Keratinocyte (primary cell): ENCODE measurements at regions not wholly inside any gene's neighbourhood (a gene's known extent, or its start where the extent isn't known, plus 50 kb on each side); places are given as distances from the start of the nearest gene placed in this dataset.

Source experiments
- DNase-seq: peaks from one replicate; pipeline ENCODE4 v3.0.0-alpha.2; 2011; ENCODE audit warnings: low read depth, missing footprints, low spot score
- FAIRE-seq: peaks from 2 replicates; lab custom pipeline; 2011; peaks lifted over from hg19 to GRCh38; lab: Jason Lieb, UNC
- H2AFZ ChIP-seq: 2 replicates; pipeline ENCODE4 v1.6.0; 2012; ENCODE audit warnings: low read length, control low read depth, inconsistent platforms; ENCODE audit not compliant: control insufficient read depth
- H3K27ac ChIP-seq: 2 replicates; pipeline ENCODE4 v1.5.1; 2011; ENCODE audit warnings: low read length; ENCODE audit not compliant: control insufficient read depth, insufficient read depth
- H3K27me3 ChIP-seq: 3 replicates; pipeline ENCODE4 v1.6.0; 2011; ENCODE audit warnings: low read length; ENCODE audit not compliant: control insufficient read depth, insufficient read depth; ENCODE audit errors: extremely low read depth
- H3K36me3 ChIP-seq, 2 experiments: 2 replicates in 1 of 2; 3 replicates in 1 of 2; pipeline ENCODE4 v1.5.1; 2011; ENCODE audit warnings: low read length in 2 of 2, mild to moderate bottlenecking in 1 of 2; ENCODE audit not compliant: control insufficient read depth in 2 of 2, insufficient read depth in 2 of 2; ENCODE audit errors: extremely low read depth in 1 of 2
- H3K4me1 ChIP-seq: 3 replicates; pipeline ENCODE4 v1.5.1; 2011; ENCODE audit warnings: low read length; ENCODE audit not compliant: control insufficient read depth, insufficient read depth; ENCODE audit errors: extremely low read depth
- H3K4me2 ChIP-seq: 3 replicates; pipeline ENCODE4 v1.6.0; 2011; ENCODE audit warnings: low read depth, low read length; ENCODE audit not compliant: control insufficient read depth, insufficient read depth; ENCODE audit errors: extremely low read depth
- H3K4me3 ChIP-seq, 3 experiments: fragments of 200-600 bp in 1 of 3; sonication (generic) in 1 of 3; 2 replicates in 2 of 3; 3 replicates in 1 of 3; pipeline ENCODE4 v1.5.1; 2011 to 2016; ENCODE audit warnings: low read length in 3 of 3, mild to moderate bottlenecking in 3 of 3, control low read depth in 2 of 3, inconsistent platforms in 1 of 3, low read depth in 1 of 3, mixed read lengths in 1 of 3, mixed run types in 1 of 3, moderate library complexity in 1 of 3; ENCODE audit not compliant: control insufficient read depth in 2 of 3, insufficient read depth in 2 of 3; ENCODE audit errors: extremely low read depth in 1 of 3
- H3K79me2 ChIP-seq: 2 replicates; pipeline ENCODE4 v1.6.0; 2012; ENCODE audit warnings: low read length; ENCODE audit not compliant: control insufficient read depth, insufficient read depth
- H3K9ac ChIP-seq: 3 replicates; pipeline ENCODE4 v1.6.0; 2011; ENCODE audit warnings: low read length; ENCODE audit not compliant: control insufficient read depth, insufficient read depth; ENCODE audit errors: extremely low read depth
- H3K9me1 ChIP-seq: 3 replicates; pipeline ENCODE4 v1.6.0; 2011; ENCODE audit warnings: low read length; ENCODE audit not compliant: control insufficient read depth, insufficient read depth; ENCODE audit errors: extremely low read depth
- H3K9me3 ChIP-seq: 2 replicates; pipeline ENCODE4 v1.5.1; 2012; ENCODE audit warnings: low read depth, low read length; ENCODE audit not compliant: control insufficient read depth
- H4K20me1 ChIP-seq: 3 replicates; pipeline ENCODE4 v1.6.0; 2011; ENCODE audit warnings: low read length; ENCODE audit not compliant: control insufficient read depth, insufficient read depth; ENCODE audit errors: extremely low read depth
- EZH2 ChIP-seq: IDR thresholded peaks from one replicate; pipeline ENCODE4 v1.6.1; 2012; ENCODE audit warnings: inconsistent platforms, mild to moderate bottlenecking, low read length, moderate library complexity
- dilution Hi-C: fragments of 300-500 bp; cut with MboI; formaldehyde crosslinking; loops from one replicate; pipeline ENCODE4 v1.7.0; 2020; ENCODE audit warnings: low sequenced_read_pairs; ENCODE audit not compliant: extremely low pct_ligation_motif_present
- TF ChIP-seq, protein P1 (sequence below), 3 experiments: IDR thresholded peaks in 1 of 3; conservative IDR thresholded peaks in 1 of 3; optimal IDR thresholded peaks in 1 of 3; 2 replicates in 2 of 3; 3 replicates in 1 of 3; pipeline versions ENCODE3 to v1.5.1; 2011; ENCODE audit warnings: low read length in 3 of 3, mild to moderate bottlenecking in 3 of 3, moderate library complexity in 2 of 3, control low read depth in 1 of 3, inconsistent platforms in 1 of 3; ENCODE audit not compliant: insufficient read depth in 2 of 3; ENCODE audit errors: extremely low read depth in 1 of 3

- Histone ChIP-seq H3K27me3 (no peaks in the 10 kb centered on the region), H3K9me3 (no peaks in the 10 kb centered on the region), H3K4me1 (peaks cover under 1% of the 10 kb centered on the region), H3K9ac (no peak overlapping the region), H4K20me1 (no peaks in the 10 kb centered on the region), H3K79me2 (no peaks in the 10 kb centered on the region), H2AFZ (no peak overlapping the region), H3K4me2 (no peak overlapping the region), H3K36me3 (no peaks in the 10 kb centered on the region), H3K27ac (no peak overlapping the region), H3K4me3 (no peak overlapping the region), H3K9me1 (no peaks in the 10 kb centered on the region)
- dilution Hi-C loops, result no loop called here
- no peak for TF ChIP-seq EZH2
- TF ChIP-seq, protein P1, sequence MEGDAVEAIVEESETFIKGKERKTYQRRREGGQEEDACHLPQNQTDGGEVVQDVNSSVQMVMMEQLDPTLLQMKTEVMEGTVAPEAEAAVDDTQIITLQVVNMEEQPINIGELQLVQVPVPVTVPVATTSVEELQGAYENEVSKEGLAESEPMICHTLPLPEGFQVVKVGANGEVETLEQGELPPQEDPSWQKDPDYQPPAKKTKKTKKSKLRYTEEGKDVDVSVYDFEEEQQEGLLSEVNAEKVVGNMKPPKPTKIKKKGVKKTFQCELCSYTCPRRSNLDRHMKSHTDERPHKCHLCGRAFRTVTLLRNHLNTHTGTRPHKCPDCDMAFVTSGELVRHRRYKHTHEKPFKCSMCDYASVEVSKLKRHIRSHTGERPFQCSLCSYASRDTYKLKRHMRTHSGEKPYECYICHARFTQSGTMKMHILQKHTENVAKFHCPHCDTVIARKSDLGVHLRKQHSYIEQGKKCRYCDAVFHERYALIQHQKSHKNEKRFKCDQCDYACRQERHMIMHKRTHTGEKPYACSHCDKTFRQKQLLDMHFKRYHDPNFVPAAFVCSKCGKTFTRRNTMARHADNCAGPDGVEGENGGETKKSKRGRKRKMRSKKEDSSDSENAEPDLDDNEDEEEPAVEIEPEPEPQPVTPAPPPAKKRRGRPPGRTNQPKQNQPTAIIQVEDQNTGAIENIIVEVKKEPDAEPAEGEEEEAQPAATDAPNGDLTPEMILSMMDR (optimal IDR thresholded peaks at IDR 0.05 in 1 of 3, IDR thresholded peaks at IDR 0.05 in 1 of 3, conservative IDR thresholded peaks at IDR 0.05 in 1 of 3; ENCODE audit: extremely low read depth in 1 of 3, insufficient read depth in 2 of 3, low read length in 3 of 3), result no peak
- no peak for FAIRE-seq
- DNase-seq, result no peak
Measured at GRCh38 chr2:180723712-180724111, 256.7 kb upstream of the UBE2E3 start.

DNA sequence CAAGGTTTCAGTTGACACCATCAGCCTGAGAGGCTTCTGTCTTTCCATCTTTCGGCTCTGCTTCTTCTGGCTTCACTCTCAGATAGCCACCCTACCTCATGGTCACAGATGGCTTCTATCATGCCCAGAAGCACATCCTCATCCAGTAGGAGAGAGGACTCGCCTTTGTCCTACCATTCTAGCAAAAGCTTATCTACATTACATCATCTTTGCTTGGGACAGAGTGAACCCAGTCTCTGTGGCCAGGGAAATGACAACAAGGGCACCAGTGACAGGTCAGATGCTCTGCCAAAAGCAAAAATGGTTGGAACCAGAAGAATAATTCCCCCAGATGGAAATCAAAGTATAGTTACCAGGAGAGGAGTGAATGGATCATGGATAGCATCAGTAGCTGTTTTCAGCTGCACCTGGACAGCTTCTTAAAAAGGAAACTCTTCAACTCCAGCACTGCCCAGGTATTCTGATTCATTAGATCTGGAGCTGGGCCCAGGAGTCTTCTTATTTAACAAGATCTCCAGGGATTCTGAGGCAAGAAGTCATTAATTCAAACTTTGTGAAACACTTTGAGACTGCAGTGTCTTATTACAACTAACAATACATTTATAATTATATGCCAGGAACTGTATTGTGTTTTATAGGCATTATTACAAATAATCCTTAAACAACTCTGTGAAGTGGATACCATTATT is 257.7 kb upstream of the UBE2E3 start:
- Histone ChIP-seq H3K79me2 (no peaks in the 10 kb centered on the region), H3K9me3 (no peaks in the 10 kb centered on the region), H3K9me1 (no peaks in the 10 kb centered on the region), H3K27ac (no peak overlapping the region), H2AFZ (peak overlapping the region; percentile 10), H3K27me3 (no peaks in the 10 kb centered on the region), H3K4me1 (no peaks in the 10 kb centered on the region), H3K4me2 (no peak overlapping the region), H3K9ac (no peak overlapping the region), H3K36me3 (no peaks in the 10 kb centered on the region), H4K20me1 (no peaks in the 10 kb centered on the region), H3K4me3 (no peak overlapping the region)
- TF ChIP-seq, protein P1 (optimal IDR thresholded peaks at IDR 0.05 in 1 of 3, IDR thresholded peaks at IDR 0.05 in 1 of 3, conservative IDR thresholded peaks at IDR 0.05 in 1 of 3; ENCODE audit: extremely low read depth in 1 of 3, insufficient read depth in 2 of 3, low read length in 3 of 3), result no peak
- no peak for TF ChIP-seq EZH2
- dilution Hi-C loops, result no loop called here
- FAIRE-seq (peak; percentile 34), DNase-seq (no peak)
